Liver (tissue), 3 donors: ENCODE measurements at regions not wholly inside any gene's neighbourhood (a gene's known extent, or its start where the extent isn't known, plus 50 kb on each side); places are given as distances from the start of the nearest gene placed in this dataset.

Experiments
- ATF3 ChIP-seq: IDR thresholded peaks from 2 replicates; pipeline ENCODE4 v1.6.1; 2016; ENCODE audit warnings: antibody characterized with exemption
- CTCF ChIP-seq: fragments of 150-350 bp; IDR thresholded peaks from 2 replicates; pipeline ENCODE4 v1.5.1; 2017; ENCODE audit warnings: improper control_type of control experiment, low read depth, low read length; ENCODE audit not compliant: missing input control
- MAX ChIP-seq: IDR thresholded peaks from 2 replicates; pipeline ENCODE4 v1.6.1; 2016; ENCODE audit warnings: antibody characterized with exemption
- RAD21 ChIP-seq, 2 donors: IDR thresholded peaks; 2 replicates each; pipeline ENCODE4 v1.6.1; 2016; ENCODE audit warnings: antibody characterized with exemption in 2 of 2, mild to moderate bottlenecking in 2 of 2
- TAF1 ChIP-seq: conservative IDR thresholded peaks from 2 replicates; pipeline ENCODE4 v1.6.1; 2016; ENCODE audit warnings: antibody characterized with exemption, mild to moderate bottlenecking
- YY1 ChIP-seq: IDR thresholded peaks from 2 replicates; pipeline ENCODE4 v1.6.1; 2016; ENCODE audit warnings: antibody characterized with exemption, mild to moderate bottlenecking
- donor health status: healthy.
- donor health status: healthy.

GRCh38 chr2:237244976-237245646 lies 159.4 kb downstream of the COPS8 start:
- no peak for TF ChIP-seq MAX
- TF ChIP-seq RAD21 (IDR thresholded peaks at IDR 0.05): no peak
- TF ChIP-seq CTCF: no peak
- no peak for TF ChIP-seq ATF3
- no peak for TF ChIP-seq YY1
- TF ChIP-seq TAF1: no peak
